HCT116 (cell line): ENCODE measurements at regions not wholly inside any gene's neighbourhood (a gene's known extent, or its start where the extent isn't known, plus 50 kb on each side); places are given as distances from the start of the nearest gene placed in this dataset.

Experiments
- ATAC-seq: fragments of 200-7000 bp; cut with Tn5 transposase; 2 replicates; pipeline ENCODE4 v1.9.1; 2020; ENCODE audit warnings: mild to moderate bottlenecking, moderate library complexity
- BruUV-seq: library from RNA; stranded (reverse); fragments of 400-500 nt; replicated peaks from 2 replicates; lab custom pipeline; 2021; lab: Mats Ljungman, UMichigan
- CTCF ChIA-PET: fragments of 300-600 bp; sonication (Branson Sonifier 250); formaldehyde crosslinking; loops from one replicate; lab custom pipeline; 2021; ENCODE audit warnings: antibody characterized with exemption; lab: Charles Lee
- POLR2A ChIA-PET: fragments of 300-600, 350-600 bp; sonication (Branson Sonifier 250); formaldehyde crosslinking; loops from one replicate; lab custom pipeline; 2021; ENCODE audit warnings: antibody characterized with exemption; lab: Charles Lee
- RAD21 ChIA-PET, 2 experiments: fragments of 300-600 bp; sonication (Branson Sonifier 250); formaldehyde crosslinking; loops; one replicate each; lab custom pipeline; 2023; ENCODE audit warnings: low total read pairs in 2 of 2; ENCODE audit not compliant: uncharacterized antibody in 2 of 2, unreplicated experiment in 2 of 2, low non-redundant PET in 1 of 2; lab: Charles Lee
- DNase-seq: peaks from one replicate; pipeline ENCODE4 v3.0.0-alpha.2; 2010; ENCODE audit warnings: low read depth, low spot score
- H2AFZ ChIP-seq: fragments of 200-600 bp; shearing (Covaris generic), sonication (generic); 2 replicates; pipeline ENCODE4 v1.6.1; 2017; ENCODE audit warnings: low read depth, mixed run types, mixed read lengths, antibody characterized with exemption, low read length; ENCODE audit not compliant: poor library complexity, severe bottlenecking
- H3K27ac ChIP-seq: 2 replicates; pipeline ENCODE4 v1.5.1; 2012; ENCODE audit warnings: low read depth, low read length
- H3K27me3 ChIP-seq: fragments of 200-600 bp; sonication (generic); 2 replicates; pipeline ENCODE4 v1.6.1; 2016; ENCODE audit warnings: mixed run types, low read length, mixed read lengths; ENCODE audit not compliant: insufficient read depth
- H3K36me3 ChIP-seq, 2 experiments: fragments of 200-500 bp in 1 of 2; fragments of 200-600 bp in 1 of 2; sonication (Bioruptor generic) in 1 of 2; sonication (generic) in 1 of 2; 2 replicates each; pipeline versions ENCODE4 v1.5.1 to v1.6.1; 2014 to 2016; ENCODE audit warnings: low read length in 2 of 2, inconsistent platforms in 1 of 2, mixed read lengths in 1 of 2, mixed run types in 1 of 2; ENCODE audit not compliant: insufficient read depth in 2 of 2, control insufficient read depth in 1 of 2
- H3K4me1 ChIP-seq, 2 experiments: fragments of 200-600 bp in 1 of 2; sonication (generic) in 1 of 2; 2 replicates each; pipeline versions ENCODE4 v1.5.1 to v1.6.1; 2012 to 2017; ENCODE audit warnings: low read length in 2 of 2, inconsistent platforms in 1 of 2, mild to moderate bottlenecking in 1 of 2, mixed read lengths in 1 of 2, mixed run types in 1 of 2, moderate library complexity in 1 of 2; ENCODE audit not compliant: insufficient read depth in 2 of 2, control insufficient read depth in 1 of 2
- H3K4me2 ChIP-seq: fragments of 200-600 bp; sonication (generic); 2 replicates; pipeline ENCODE4 v1.6.1; 2017; ENCODE audit warnings: mixed run types, low read length, mixed read lengths
- H3K4me3 ChIP-seq, 2 experiments: fragments of 200-600 bp in 1 of 2; sonication (generic) in 1 of 2; replicated peaks in 1 of 2; 2 replicates each; pipeline ENCODE4 v1.5.1; 2011 to 2016; ENCODE audit warnings: low read length in 2 of 2, control low read depth in 1 of 2, low read depth in 1 of 2, mild to moderate bottlenecking in 1 of 2, mixed read lengths in 1 of 2, mixed run types in 1 of 2
- H3K79me2 ChIP-seq: fragments of 200-600 bp; sonication (generic); 2 replicates; pipeline ENCODE4 v1.6.1; 2017; ENCODE audit warnings: mild to moderate bottlenecking, mixed run types, low read length, moderate library complexity, mixed read lengths; ENCODE audit not compliant: insufficient read depth
- H3K9ac ChIP-seq: fragments of 200-600 bp; sonication (generic); 2 replicates; pipeline ENCODE4 v1.6.1; 2016; ENCODE audit warnings: low read length, mixed read lengths
- H3K9me2 ChIP-seq: fragments of 200-600 bp; sonication (generic), shearing (Covaris generic); 2 replicates; pipeline ENCODE4 v1.6.1; 2017; ENCODE audit warnings: mixed run types, mild to moderate bottlenecking, moderate library complexity; ENCODE audit not compliant: insufficient read depth
- H3K9me3 ChIP-seq, 2 experiments: fragments of 200-500 bp in 1 of 2; fragments of 200-600 bp in 1 of 2; sonication (Bioruptor generic) in 1 of 2; sonication (generic) in 1 of 2; 2 replicates each; pipeline ENCODE4 v1.6.1; 2014 to 2017; ENCODE audit warnings: low read length in 2 of 2, mixed read lengths in 2 of 2, inconsistent platforms in 1 of 2, low read depth in 1 of 2, mild to moderate bottlenecking in 1 of 2, mixed run types in 1 of 2, moderate library complexity in 1 of 2; ENCODE audit not compliant: control insufficient read depth in 1 of 2, insufficient read depth in 1 of 2
- H4K20me1 ChIP-seq: fragments of 200-600 bp; sonication (generic), shearing (Covaris generic); 2 replicates; pipeline ENCODE4 v1.6.1; 2017; ENCODE audit warnings: mixed run types, mild to moderate bottlenecking, moderate library complexity; ENCODE audit not compliant: insufficient read depth
- CBX3 ChIP-seq: IDR thresholded peaks from 2 replicates; pipeline ENCODE4 v1.6.1; 2012; ENCODE audit warnings: low read depth
- EGR1 ChIP-seq: IDR thresholded peaks from 2 replicates; pipeline ENCODE4 v1.6.1; 2012; ENCODE audit warnings: low read depth
- ELF1 ChIP-seq: IDR thresholded peaks from 2 replicates; pipeline ENCODE4 v1.6.1; 2012; ENCODE audit warnings: low read depth, borderline replicate concordance
- EZH2 ChIP-seq: fragments of 200-600 bp; sonication (generic); IDR thresholded peaks from 2 replicates; pipeline ENCODE4 v1.6.1; 2017; ENCODE audit warnings: antibody characterized with exemption, mixed run types
- EZH2phosphoT487 ChIP-seq: fragments of 200-600 bp; IDR thresholded peaks from 2 replicates; pipeline ENCODE4 v1.6.1; 2018; ENCODE audit warnings: antibody characterized with exemption, borderline replicate concordance
- POLR2AphosphoS5 ChIP-seq: IDR thresholded peaks from 2 replicates; pipeline ENCODE4 v1.6.1; 2011; ENCODE audit warnings: mild to moderate bottlenecking, low read depth, low read length, moderate library complexity
- RAD21 ChIP-seq: IDR thresholded peaks from 2 replicates; pipeline ENCODE4 v1.6.1; 2012; ENCODE audit warnings: low read depth, mild to moderate bottlenecking
- SP1 ChIP-seq: IDR thresholded peaks from 2 replicates; pipeline ENCODE4 v1.6.1; 2012; ENCODE audit warnings: low read depth
- SRF ChIP-seq: IDR thresholded peaks from 2 replicates; pipeline ENCODE4 v1.6.1; 2012; ENCODE audit warnings: low read depth
- YY1 ChIP-seq: IDR thresholded peaks from 2 replicates; pipeline ENCODE4 v1.6.1; 2011; ENCODE audit warnings: low read length, low read depth, moderate library complexity, mild to moderate bottlenecking; ENCODE audit not compliant: insufficient replicate concordance; ENCODE audit errors: extremely low read depth
- ZNF274 ChIP-seq: fragments of 200-500 bp; sonication (Bioruptor generic); IDR thresholded peaks from 2 replicates; pipeline ENCODE4 v1.6.1; 2014; ENCODE audit warnings: mild to moderate bottlenecking, low read depth, low read length, inconsistent platforms
- intact Hi-C: fragments of 100-400 bp; cut with micrococcal nuclease; formaldehyde crosslinking; loops from 2 replicates; pipeline ENCODE4 v1.10.0; 2022
- TF ChIP-seq, protein P1 (sequence below): IDR thresholded peaks from 2 replicates; pipeline ENCODE4 v1.6.1; 2012
- TF ChIP-seq, protein P2 (sequence below): IDR thresholded peaks from 2 replicates; pipeline ENCODE4 v1.6.1; 2011; ENCODE audit warnings: mild to moderate bottlenecking, low read length, moderate library complexity; ENCODE audit not compliant: insufficient replicate concordance; ENCODE audit errors: extremely low read depth
- TF ChIP-seq, protein P3 (sequence below): IDR thresholded peaks from 2 replicates; pipeline ENCODE4 v1.6.1; 2012; ENCODE audit warnings: low read depth
- TF ChIP-seq, protein P4 (sequence below), 3 experiments: fragments of 200-600 bp in 1 of 3; sonication (generic) in 1 of 3; IDR thresholded peaks in 2 of 3; conservative IDR thresholded peaks in 1 of 3; 2 replicates each; pipeline ENCODE4 v1.5.1; 2012 to 2017; ENCODE audit warnings: low read depth in 2 of 3, low read length in 2 of 3, antibody characterized with exemption in 1 of 3, borderline replicate concordance in 1 of 3, control low read depth in 1 of 3, mild to moderate bottlenecking in 1 of 3, mixed read lengths in 1 of 3, mixed run types in 1 of 3, moderate library complexity in 1 of 3; ENCODE audit not compliant: insufficient read depth in 1 of 3

DNA sequence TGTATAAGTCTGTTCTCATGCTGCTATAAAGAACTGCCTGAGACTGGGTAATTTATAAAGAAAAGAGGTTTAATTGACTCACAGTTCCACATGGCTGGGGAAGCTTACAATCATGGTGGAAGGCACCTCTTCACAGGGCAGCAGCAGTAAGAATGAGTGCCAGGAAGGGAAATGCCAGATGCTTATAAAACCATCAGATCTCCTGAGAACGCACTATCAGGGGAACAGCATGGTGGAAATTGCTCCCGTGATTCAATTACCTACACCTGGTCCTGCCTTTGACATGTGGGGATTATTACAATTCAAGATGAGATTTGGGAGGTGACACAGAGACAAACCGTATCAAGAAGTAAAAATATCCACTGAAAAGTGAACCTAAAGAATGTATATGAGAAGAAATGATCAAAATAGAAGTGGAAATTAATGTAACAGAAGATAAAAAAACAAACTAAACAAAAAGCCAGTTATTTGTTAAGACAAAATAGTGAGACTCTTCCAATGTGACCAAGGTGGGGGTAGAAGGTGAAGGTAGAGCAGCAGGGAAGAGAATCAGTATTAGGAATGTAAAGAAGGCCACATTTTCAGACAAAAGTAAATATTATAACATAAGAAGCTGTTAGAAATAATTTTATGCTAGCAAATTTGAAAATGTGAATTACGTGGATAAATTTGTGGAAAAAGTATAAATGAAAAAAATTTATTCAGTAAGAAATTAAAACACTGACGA is 372.9 kb downstream of the NKX6-1 start:
- ChIA-PET RAD21 (no interaction called here), POLR2A (no interaction called here), CTCF (no interaction called here)
- H3K9me3 ChIP-seq = no peaks in the 10 kb centered on the region
- H3K27ac ChIP-seq = no peak overlapping the region
- H4K20me1 ChIP-seq = no peaks in the 10 kb centered on the region
- H3K4me1 ChIP-seq = no peaks in the 10 kb centered on the region
- DNase-seq = no peak
- no peaks in the 10 kb centered on the region for H3K36me3 ChIP-seq
- no peak overlapping the region for H3K9ac ChIP-seq
- no peak for ATAC-seq
- H3K27me3 ChIP-seq = no peaks in the 10 kb centered on the region
- BruUV-seq = no TSS peak
- H3K9me2 ChIP-seq = no peaks in the 10 kb centered on the region
- no peak overlapping the region for H3K4me3 ChIP-seq
- H3K4me2 ChIP-seq = no peak overlapping the region
- TF ChIP-seq CBX3 (no peak), EZH2 (no peak), YY1 (no peak), SP1 (no peak), EGR1 (no peak), RAD21 (no peak), POLR2AphosphoS5 (no peak), SRF (no peak), ZNF274 (no peak), ELF1 (no peak), EZH2phosphoT487 (no peak)
- TF ChIP-seq, protein P1, sequence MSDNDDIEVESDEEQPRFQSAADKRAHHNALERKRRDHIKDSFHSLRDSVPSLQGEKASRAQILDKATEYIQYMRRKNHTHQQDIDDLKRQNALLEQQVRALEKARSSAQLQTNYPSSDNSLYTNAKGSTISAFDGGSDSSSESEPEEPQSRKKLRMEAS = no peak
- TF ChIP-seq, protein P2, sequence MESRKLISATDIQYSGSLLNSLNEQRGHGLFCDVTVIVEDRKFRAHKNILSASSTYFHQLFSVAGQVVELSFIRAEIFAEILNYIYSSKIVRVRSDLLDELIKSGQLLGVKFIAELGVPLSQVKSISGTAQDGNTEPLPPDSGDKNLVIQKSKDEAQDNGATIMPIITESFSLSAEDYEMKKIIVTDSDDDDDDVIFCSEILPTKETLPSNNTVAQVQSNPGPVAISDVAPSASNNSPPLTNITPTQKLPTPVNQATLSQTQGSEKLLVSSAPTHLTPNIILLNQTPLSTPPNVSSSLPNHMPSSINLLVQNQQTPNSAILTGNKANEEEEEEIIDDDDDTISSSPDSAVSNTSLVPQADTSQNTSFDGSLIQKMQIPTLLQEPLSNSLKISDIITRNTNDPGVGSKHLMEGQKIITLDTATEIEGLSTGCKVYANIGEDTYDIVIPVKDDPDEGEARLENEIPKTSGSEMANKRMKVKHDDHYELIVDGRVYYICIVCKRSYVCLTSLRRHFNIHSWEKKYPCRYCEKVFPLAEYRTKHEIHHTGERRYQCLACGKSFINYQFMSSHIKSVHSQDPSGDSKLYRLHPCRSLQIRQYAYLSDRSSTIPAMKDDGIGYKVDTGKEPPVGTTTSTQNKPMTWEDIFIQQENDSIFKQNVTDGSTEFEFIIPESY = no peak
- TF ChIP-seq, protein P3, sequence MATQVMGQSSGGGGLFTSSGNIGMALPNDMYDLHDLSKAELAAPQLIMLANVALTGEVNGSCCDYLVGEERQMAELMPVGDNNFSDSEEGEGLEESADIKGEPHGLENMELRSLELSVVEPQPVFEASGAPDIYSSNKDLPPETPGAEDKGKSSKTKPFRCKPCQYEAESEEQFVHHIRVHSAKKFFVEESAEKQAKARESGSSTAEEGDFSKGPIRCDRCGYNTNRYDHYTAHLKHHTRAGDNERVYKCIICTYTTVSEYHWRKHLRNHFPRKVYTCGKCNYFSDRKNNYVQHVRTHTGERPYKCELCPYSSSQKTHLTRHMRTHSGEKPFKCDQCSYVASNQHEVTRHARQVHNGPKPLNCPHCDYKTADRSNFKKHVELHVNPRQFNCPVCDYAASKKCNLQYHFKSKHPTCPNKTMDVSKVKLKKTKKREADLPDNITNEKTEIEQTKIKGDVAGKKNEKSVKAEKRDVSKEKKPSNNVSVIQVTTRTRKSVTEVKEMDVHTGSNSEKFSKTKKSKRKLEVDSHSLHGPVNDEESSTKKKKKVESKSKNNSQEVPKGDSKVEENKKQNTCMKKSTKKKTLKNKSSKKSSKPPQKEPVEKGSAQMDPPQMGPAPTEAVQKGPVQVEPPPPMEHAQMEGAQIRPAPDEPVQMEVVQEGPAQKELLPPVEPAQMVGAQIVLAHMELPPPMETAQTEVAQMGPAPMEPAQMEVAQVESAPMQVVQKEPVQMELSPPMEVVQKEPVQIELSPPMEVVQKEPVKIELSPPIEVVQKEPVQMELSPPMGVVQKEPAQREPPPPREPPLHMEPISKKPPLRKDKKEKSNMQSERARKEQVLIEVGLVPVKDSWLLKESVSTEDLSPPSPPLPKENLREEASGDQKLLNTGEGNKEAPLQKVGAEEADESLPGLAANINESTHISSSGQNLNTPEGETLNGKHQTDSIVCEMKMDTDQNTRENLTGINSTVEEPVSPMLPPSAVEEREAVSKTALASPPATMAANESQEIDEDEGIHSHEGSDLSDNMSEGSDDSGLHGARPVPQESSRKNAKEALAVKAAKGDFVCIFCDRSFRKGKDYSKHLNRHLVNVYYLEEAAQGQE = no peak
- TF ChIP-seq, protein P4, sequence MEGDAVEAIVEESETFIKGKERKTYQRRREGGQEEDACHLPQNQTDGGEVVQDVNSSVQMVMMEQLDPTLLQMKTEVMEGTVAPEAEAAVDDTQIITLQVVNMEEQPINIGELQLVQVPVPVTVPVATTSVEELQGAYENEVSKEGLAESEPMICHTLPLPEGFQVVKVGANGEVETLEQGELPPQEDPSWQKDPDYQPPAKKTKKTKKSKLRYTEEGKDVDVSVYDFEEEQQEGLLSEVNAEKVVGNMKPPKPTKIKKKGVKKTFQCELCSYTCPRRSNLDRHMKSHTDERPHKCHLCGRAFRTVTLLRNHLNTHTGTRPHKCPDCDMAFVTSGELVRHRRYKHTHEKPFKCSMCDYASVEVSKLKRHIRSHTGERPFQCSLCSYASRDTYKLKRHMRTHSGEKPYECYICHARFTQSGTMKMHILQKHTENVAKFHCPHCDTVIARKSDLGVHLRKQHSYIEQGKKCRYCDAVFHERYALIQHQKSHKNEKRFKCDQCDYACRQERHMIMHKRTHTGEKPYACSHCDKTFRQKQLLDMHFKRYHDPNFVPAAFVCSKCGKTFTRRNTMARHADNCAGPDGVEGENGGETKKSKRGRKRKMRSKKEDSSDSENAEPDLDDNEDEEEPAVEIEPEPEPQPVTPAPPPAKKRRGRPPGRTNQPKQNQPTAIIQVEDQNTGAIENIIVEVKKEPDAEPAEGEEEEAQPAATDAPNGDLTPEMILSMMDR (IDR thresholded peaks at IDR 0.05 in 2 of 3, conservative IDR thresholded peaks at IDR 0.05 in 1 of 3; ENCODE audit: borderline replicate concordance in 1 of 3, insufficient read depth in 1 of 3, low read depth in 2 of 3, low read length in 2 of 3) = no peak
- TF ChIP-seq, all 23 proteins: peak for 0
- intact Hi-C loops = no loop called here
- peak overlapping the region; percentile 41 for H2AFZ ChIP-seq
- H3K79me2 ChIP-seq = no peaks in the 10 kb centered on the region
